GM12878 (cell line): ENCODE measurements at regions not wholly inside any gene's neighbourhood (a gene's known extent, or its start where the extent isn't known, plus 50 kb on each side); places are given as distances from the start of the nearest gene placed in this dataset.

Source experiments
- ZSCAN29 ChIP-seq: fragments of 450-650 bp; IDR thresholded peaks from 2 replicates; pipeline ENCODE4 v1.6.1; 2017; ENCODE audit warnings: mild to moderate bottlenecking, moderate library complexity
- TF ChIP-seq, protein P1 (sequence below), 3 experiments: IDR thresholded peaks in 2 of 3; conservative IDR thresholded peaks in 1 of 3; 2 replicates each; pipeline ENCODE4 v1.5.1; 2011; ENCODE audit warnings: low read depth in 3 of 3, low read length in 3 of 3, mild to moderate bottlenecking in 3 of 3, control low read depth in 2 of 3, moderate library complexity in 2 of 3, inconsistent platforms in 1 of 3, mixed read lengths in 1 of 3; ENCODE audit not compliant: control insufficient read depth in 2 of 3, insufficient read depth in 1 of 3; ENCODE audit errors: extremely low read depth in 1 of 3

- no peak for TF ChIP-seq ZSCAN29
- TF ChIP-seq, protein P1, sequence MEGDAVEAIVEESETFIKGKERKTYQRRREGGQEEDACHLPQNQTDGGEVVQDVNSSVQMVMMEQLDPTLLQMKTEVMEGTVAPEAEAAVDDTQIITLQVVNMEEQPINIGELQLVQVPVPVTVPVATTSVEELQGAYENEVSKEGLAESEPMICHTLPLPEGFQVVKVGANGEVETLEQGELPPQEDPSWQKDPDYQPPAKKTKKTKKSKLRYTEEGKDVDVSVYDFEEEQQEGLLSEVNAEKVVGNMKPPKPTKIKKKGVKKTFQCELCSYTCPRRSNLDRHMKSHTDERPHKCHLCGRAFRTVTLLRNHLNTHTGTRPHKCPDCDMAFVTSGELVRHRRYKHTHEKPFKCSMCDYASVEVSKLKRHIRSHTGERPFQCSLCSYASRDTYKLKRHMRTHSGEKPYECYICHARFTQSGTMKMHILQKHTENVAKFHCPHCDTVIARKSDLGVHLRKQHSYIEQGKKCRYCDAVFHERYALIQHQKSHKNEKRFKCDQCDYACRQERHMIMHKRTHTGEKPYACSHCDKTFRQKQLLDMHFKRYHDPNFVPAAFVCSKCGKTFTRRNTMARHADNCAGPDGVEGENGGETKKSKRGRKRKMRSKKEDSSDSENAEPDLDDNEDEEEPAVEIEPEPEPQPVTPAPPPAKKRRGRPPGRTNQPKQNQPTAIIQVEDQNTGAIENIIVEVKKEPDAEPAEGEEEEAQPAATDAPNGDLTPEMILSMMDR (IDR thresholded peaks at IDR 0.05 in 2 of 3, conservative IDR thresholded peaks at IDR 0.05 in 1 of 3; ENCODE audit: control insufficient read depth in 2 of 3, extremely low read depth in 1 of 3, insufficient read depth in 1 of 3, low read depth in 3 of 3, low read length in 3 of 3): peak; percentile 62 to 87 (median 87)
Measured at GRCh38 chr1:204791453-204792353, 79.0 kb upstream of the NFASC start.
